ENCODE measurements at regions not wholly inside any gene's neighbourhood (a gene's known extent, or its start where the extent isn't known, plus 50 kb on each side); places are given as distances from the start of the nearest gene placed in this dataset.

DNA sequence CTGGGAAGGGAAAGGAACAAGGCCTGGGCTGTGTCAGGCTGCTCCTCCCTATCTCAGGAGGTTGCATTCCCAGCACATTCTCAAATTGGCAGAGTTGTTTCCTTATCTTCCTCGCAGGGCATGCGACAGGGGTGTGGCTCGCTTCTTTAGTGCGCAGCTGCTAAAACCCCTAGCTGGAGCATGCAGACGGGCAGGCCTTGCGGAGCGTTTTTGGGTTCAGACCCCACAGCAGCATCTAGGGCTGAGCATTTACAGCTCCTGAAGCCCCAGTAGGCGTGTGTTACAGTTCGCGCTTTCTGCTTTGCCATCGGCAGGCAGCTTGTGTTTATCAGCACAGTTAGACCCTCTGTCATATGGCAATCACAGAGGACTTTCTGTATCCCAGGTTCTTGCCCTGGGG is 392.4 kb downstream of the TECRL start:
- Histone ChIP-seq H3K4me2 (no peak overlapping the region), H2AFZ (ENCODE audit: low read depth) (no peak overlapping the region), H3K9me3 (no peaks in the 10 kb centered on the region), H3K4me3 (ENCODE audit: low read depth in 2 of 2, low read length in 1 of 2) (no peak overlapping the region), H3F3A (replicated peaks; ENCODE audit: insufficient read depth) (no peaks in the 10 kb centered on the region), H3K27ac (ENCODE audit: low read depth in 2 of 2, low read length in 1 of 2) (no peak overlapping the region), H3K4me1 (ENCODE audit: control insufficient read depth in 1 of 2, insufficient read depth in 2 of 2, low read depth in 1 of 2, low read length in 1 of 2) (no peaks in the 10 kb centered on the region), H3K36me3 (replicated peaks in 1 of 2; ENCODE audit: control insufficient read depth in 1 of 2, insufficient read depth in 2 of 2, low read length in 1 of 2) (no peaks in the 10 kb centered on the region), H4K20me1 (ENCODE audit: insufficient read depth) (no peaks in the 10 kb centered on the region), H3K9ac (no peak overlapping the region), H3K27me3 (ENCODE audit: insufficient read depth) (no peaks in the 10 kb centered on the region), H3K79me2 (ENCODE audit: insufficient read depth) (no peaks in the 10 kb centered on the region), H3K9me2 (no peaks in the 10 kb centered on the region)
- no peak for TF ChIP-seq MAX (IDR thresholded peaks at IDR 0.05; ENCODE audit: low read depth)
- no peak for TF ChIP-seq GATA2 (CRISPR knock-in tag; IDR thresholded peaks at IDR 0.05)
- no peak for TF ChIP-seq NFIC (IDR thresholded peaks at IDR 0.05; ENCODE audit: borderline replicate concordance)
- no peak for TF ChIP-seq MXI1 (IDR thresholded peaks at IDR 0.05; ENCODE audit: low read depth, low read length)
- TF ChIP-seq GABPA (IDR thresholded peaks at IDR 0.05; ENCODE audit: low read depth): no peak
- CTCF ChIA-PET: no interaction called here
- POLR2A ChIA-PET: no interaction called here
- DNase-seq: no peak
- WGBS (ENCODE audit: low lambda C conversion rate): 62% methylated on average over 8 of the region's 11 CpGs

DNA sequence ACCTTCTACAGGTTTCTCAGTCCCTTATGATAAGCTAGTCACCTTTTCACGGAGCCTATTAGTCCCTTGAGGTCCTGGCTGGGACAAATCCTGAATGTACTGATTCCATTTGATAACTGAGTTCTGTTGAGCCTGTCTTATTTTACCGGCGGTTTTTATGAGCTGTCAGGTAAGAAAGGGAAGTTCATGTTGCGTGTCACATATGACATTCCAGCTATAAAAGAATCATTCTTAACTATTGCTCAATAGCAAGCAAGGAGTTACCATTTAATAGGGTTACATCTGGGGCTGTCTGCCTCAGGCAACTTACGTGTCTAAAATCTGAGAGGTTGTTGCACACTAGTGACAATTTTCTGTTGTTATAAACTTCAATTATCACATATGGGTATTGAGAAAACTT is 394.6 kb downstream of the TECRL start:
- Histone ChIP-seq H3K4me1 (ENCODE audit: control insufficient read depth in 1 of 2, insufficient read depth in 2 of 2, low read depth in 1 of 2, low read length in 1 of 2) (no peaks in the 10 kb centered on the region), H3K79me2 (ENCODE audit: insufficient read depth) (no peaks in the 10 kb centered on the region), H3K27ac (ENCODE audit: low read depth in 2 of 2, low read length in 1 of 2) (no peak overlapping the region), H3K9me2 (no peaks in the 10 kb centered on the region), H3K4me2 (no peak overlapping the region), H2AFZ (ENCODE audit: low read depth) (no peak overlapping the region), H3K27me3 (ENCODE audit: insufficient read depth) (no peaks in the 10 kb centered on the region), H4K20me1 (ENCODE audit: insufficient read depth) (no peaks in the 10 kb centered on the region), H3K36me3 (replicated peaks in 1 of 2; ENCODE audit: control insufficient read depth in 1 of 2, insufficient read depth in 2 of 2, low read length in 1 of 2) (no peaks in the 10 kb centered on the region), H3K9ac (no peak overlapping the region), H3F3A (replicated peaks; ENCODE audit: insufficient read depth) (no peaks in the 10 kb centered on the region), H3K4me3 (ENCODE audit: low read depth in 2 of 2, low read length in 1 of 2) (no peak overlapping the region), H3K9me3 (no peaks in the 10 kb centered on the region)
- 13% methylated on average over 5 of the region's 5 CpGs for WGBS (ENCODE audit: low lambda C conversion rate)
- ChIA-PET CTCF (no interaction called here), POLR2A (no interaction called here)
- TF ChIP-seq RXRA (IDR thresholded peaks at IDR 0.05; ENCODE audit: borderline replicate concordance, low read depth): no peak
- no peak for TF ChIP-seq MXI1 (IDR thresholded peaks at IDR 0.05; ENCODE audit: low read depth, low read length)
- TF ChIP-seq CHD2 (IDR thresholded peaks at IDR 0.05; ENCODE audit: low read length, partially characterized antibody): no peak
- no peak for TF ChIP-seq EZH2phosphoT487 (IDR thresholded peaks at IDR 0.05; ENCODE audit: borderline replicate concordance, low read depth)
- no peak for TF ChIP-seq YY1 (IDR thresholded peaks at IDR 0.05; ENCODE audit: low read depth)
- TF ChIP-seq NFIC (IDR thresholded peaks at IDR 0.05; ENCODE audit: borderline replicate concordance): no peak
- no peak for TF ChIP-seq TCF12 (IDR thresholded peaks at IDR 0.05)
- TF ChIP-seq FOSL2 (IDR thresholded peaks at IDR 0.05; ENCODE audit: borderline replicate concordance, low read depth): no peak
- TF ChIP-seq FOXJ3 (CRISPR knock-in tag; IDR thresholded peaks at IDR 0.05): no peak
- TF ChIP-seq, protein P1, sequence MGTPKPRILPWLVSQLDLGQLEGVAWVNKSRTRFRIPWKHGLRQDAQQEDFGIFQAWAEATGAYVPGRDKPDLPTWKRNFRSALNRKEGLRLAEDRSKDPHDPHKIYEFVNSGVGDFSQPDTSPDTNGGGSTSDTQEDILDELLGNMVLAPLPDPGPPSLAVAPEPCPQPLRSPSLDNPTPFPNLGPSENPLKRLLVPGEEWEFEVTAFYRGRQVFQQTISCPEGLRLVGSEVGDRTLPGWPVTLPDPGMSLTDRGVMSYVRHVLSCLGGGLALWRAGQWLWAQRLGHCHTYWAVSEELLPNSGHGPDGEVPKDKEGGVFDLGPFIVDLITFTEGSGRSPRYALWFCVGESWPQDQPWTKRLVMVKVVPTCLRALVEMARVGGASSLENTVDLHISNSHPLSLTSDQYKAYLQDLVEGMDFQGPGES (IDR thresholded peaks at IDR 0.05; ENCODE audit: low read depth, low read length): no peak
- DNase-seq: no peak
